Suppressor macrophage treated with lipopolysaccharide for 1 hour (primary cell): ENCODE measurements at regions not wholly inside any gene's neighbourhood (a gene's known extent, or its start where the extent isn't known, plus 50 kb on each side); places are given as distances from the start of the nearest gene placed in this dataset.
"Not testable (repeated sequence)": the region's sequence is repeated elsewhere in the genome, so short reads cannot be mapped to it uniquely, and the experiment has no call there.

Source experiments
- DNase-seq, 3 donors: peaks; one replicate each; pipeline ENCODE4 v3.0.0-alpha.2; 2020 to 2022

GRCh38 chr14:57060276-57060955 lies 208.3 kb downstream of the EXOC5 start:
- no peak for DNase-seq

GRCh38 chr14:57058319-57058718 lies 210.4 kb downstream of the EXOC5 start:
- DNase-seq: no peak

- DNase-seq: no peak
These were observed 210.9 kb downstream of the EXOC5 start for GRCh38 chr14:57057803-57058202.

GRCh38 chr14:57056522-57056921 lies 212.2 kb downstream of the EXOC5 start:
- not testable (repeated sequence) for DNase-seq

- no peak for DNase-seq
These were observed 215.9 kb downstream of the EXOC5 start for GRCh38 chr14:57052705-57053302.

- no peak for DNase-seq
These were observed 217.1 kb downstream of the EXOC5 start for GRCh38 chr14:57051633-57052032.

- no peak for DNase-seq
These were observed 218.9 kb downstream of the EXOC5 start for GRCh38 chr14:57049848-57050247.

DNA sequence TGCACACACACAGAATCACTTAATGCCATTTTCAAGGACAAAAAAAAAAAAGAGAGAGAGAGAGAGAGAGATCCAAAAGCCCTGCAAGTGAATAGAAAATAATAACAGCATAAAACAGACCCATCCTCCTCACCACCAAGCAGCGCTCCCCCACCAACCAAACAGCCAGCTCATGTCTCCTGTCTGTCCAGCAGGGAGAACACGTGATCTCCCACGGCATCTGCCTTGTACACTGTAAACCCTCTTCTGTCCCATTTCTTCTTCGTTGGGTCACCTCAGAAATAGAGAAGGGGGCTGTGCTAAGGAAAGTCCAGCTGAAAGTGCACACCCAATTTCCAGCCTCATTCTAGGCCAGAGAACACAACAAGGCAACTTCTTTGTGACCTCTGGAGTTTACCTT lies 222.5 kb downstream of the EXOC5 start:
- no peak for DNase-seq

- not testable (repeated sequence) for DNase-seq
These were observed 224.4 kb downstream of the EXOC5 start for GRCh38 chr14:57044101-57044973.

DNA sequence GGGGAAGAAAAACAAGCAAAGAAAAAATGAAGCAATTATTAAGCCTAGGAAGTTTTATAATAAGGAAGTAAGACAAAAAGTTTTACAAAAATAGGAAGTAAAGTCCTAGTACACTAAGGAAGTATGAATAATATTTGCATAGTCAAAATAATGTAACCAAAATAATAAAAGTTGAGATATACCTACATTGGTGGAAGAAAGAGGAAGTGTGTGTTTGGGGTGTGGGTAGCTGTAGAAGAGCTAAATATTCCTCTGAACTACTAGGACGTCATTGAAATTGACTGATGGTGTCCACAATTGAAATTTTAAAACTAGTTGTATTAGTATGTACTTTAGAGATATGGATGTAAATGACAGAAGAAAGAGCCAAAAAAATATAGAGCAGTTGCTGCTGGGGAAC lies 228.4 kb upstream of the OTX2 start:
- DNase-seq: peak; percentile 1 to 30 (median 4)

- no peak for DNase-seq
These were observed 221.2 kb upstream of the OTX2 start for GRCh38 chr14:57031474-57031873.

DNA sequence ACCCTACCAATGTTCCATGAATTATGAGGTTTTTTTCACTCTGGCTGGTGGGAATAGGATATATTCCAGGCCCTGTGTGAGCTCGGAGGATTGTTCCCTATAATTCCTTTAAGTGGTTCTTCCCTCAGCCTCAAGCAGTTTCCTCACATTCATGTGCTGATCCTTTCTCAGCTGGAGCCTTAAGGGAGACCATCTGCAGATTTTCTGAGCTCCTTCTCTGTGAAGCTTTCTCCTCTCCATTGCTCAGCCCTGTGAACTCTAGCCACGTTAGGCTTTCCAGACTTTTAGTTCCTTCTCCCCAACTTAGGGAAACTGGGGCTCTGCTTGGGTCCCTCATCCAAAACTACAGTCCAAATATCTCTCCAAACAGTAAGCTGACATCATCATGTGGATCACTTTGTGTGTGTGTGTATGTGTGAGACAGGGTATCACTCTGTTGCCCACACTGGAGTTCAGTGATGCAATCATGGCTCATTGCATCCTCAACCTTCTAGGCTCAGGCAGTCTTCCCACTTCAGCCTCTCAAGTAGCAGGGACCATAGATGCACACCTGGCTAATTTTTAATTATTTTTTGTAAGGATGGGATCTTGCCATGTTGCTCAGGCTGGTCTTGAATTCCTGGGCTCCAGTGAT lies 219.5 kb upstream of the OTX2 start:
- DNase-seq: no peak

GRCh38 chr14:57025456-57025855 lies 215.2 kb upstream of the OTX2 start:
- no peak for DNase-seq

GRCh38 chr14:57022608-57023007 lies 212.3 kb upstream of the OTX2 start:
- DNase-seq: no peak

- no peak for DNase-seq
These were observed 207.8 kb upstream of the OTX2 start for GRCh38 chr14:57018065-57018464.

GRCh38 chr14:57013987-57014386 lies 203.7 kb upstream of the OTX2 start:
- no peak for DNase-seq

- DNase-seq: no peak
These were observed 199.6 kb upstream of the OTX2 start for GRCh38 chr14:57009585-57010515.

GRCh38 chr14:57008534-57008933 lies 198.3 kb upstream of the OTX2 start:
- no peak for DNase-seq

DNA sequence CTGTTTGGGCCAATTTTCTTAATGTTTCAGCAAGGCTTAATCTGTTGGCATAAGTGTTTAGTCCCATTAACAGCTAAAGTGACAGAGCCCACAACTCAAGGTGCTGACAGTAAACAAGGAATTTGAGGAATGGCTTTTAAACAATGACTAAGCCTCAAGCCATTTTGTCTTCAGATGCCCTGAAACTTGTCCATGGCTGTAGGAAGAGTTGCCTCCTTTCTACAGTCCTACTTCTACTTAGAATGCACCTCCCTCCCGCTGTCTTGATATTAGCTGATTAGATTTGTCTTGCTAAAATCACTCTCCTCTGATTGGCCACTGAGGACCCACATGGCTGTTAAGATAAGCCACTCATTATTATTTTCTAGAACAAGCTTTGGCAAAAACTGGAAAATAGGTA lies 188.4 kb upstream of the OTX2 start:
- DNase-seq: no peak

GRCh38 chr14:56996721-56997399 lies 186.6 kb upstream of the OTX2 start:
- DNase-seq: no peak

DNA sequence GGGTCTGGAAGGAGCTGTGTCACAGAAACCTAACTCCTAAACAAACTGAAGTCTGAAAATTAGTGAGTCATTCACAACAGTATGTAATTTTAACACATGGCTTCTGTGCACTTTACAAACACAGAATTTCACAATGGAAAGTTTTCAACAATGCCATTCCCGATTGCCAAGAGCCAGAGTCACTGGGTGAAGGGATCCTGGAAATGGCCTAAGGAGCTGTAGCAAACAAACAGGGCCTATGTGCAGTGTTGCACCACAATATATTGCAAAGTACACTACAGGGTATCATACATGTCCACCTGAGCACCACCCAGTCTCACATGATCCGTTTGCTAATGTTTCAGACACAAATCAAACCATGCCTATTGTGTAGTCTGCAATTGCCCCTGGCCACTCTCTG lies 184.7 kb upstream of the OTX2 start:
- no peak for DNase-seq
